Neural cell (in vitro differentiated cells): ENCODE measurements at regions not wholly inside any gene's neighbourhood (a gene's known extent, or its start where the extent isn't known, plus 50 kb on each side); places are given as distances from the start of the nearest gene placed in this dataset.

Experiments used
- H2AFZ ChIP-seq: fragments of 200-600, 300-800 bp; sonication (generic), shearing (Covaris generic); 2 replicates; pipeline ENCODE4 v1.6.0; 2014; ENCODE audit warnings: low read depth, mild to moderate bottlenecking, antibody characterized with exemption, low read length, moderate library complexity
- H3F3A ChIP-seq: fragments of 200-600 bp; shearing (Covaris generic); 2 replicates; pipeline ENCODE4 v1.6.1; 2016; ENCODE audit warnings: mild to moderate bottlenecking, moderate library complexity, mixed read lengths, antibody characterized with exemption, low read length; ENCODE audit not compliant: insufficient read depth, poor library complexity, severe bottlenecking
- H3K27ac ChIP-seq: fragments of 200-600, 300-800 bp; sonication (generic), shearing (Covaris generic); 2 replicates; pipeline ENCODE4 v1.5.1; 2014; ENCODE audit warnings: mild to moderate bottlenecking, low read length, moderate library complexity
- H3K27me3 ChIP-seq: fragments of 300-800, 200-600 bp; sonication (generic), shearing (Covaris generic); 2 replicates; pipeline ENCODE4 v1.6.0; 2014; ENCODE audit warnings: mild to moderate bottlenecking, low read depth, low read length, moderate library complexity; ENCODE audit not compliant: insufficient read depth
- H3K36me3 ChIP-seq: fragments of 300-800, 200-600 bp; sonication (generic), shearing (Covaris generic); 2 replicates; pipeline ENCODE4 v1.5.1; 2014; ENCODE audit warnings: mild to moderate bottlenecking, antibody characterized with exemption, low read length, moderate library complexity; ENCODE audit not compliant: insufficient read depth
- H3K4me2 ChIP-seq: fragments of 300-800, 200-600 bp; sonication (generic), shearing (Covaris generic); 2 replicates; pipeline ENCODE4 v1.6.0; 2014; ENCODE audit warnings: mild to moderate bottlenecking, low read length
- H3K4me3 ChIP-seq: fragments of 300-800, 200-600 bp; sonication (generic), shearing (Covaris generic); 2 replicates; pipeline ENCODE4 v1.5.1; 2014; ENCODE audit warnings: mild to moderate bottlenecking, low read length, moderate library complexity
- H3K79me2 ChIP-seq: fragments of 200-600 bp; shearing (Covaris generic); replicated peaks from 2 replicates; pipeline ENCODE4 v1.6.0; 2014; ENCODE audit warnings: mild to moderate bottlenecking, low read length, moderate library complexity; ENCODE audit not compliant: insufficient read depth
- H3K9ac ChIP-seq: fragments of 300-800, 200-600 bp; sonication (generic), shearing (Covaris generic); 2 replicates; pipeline ENCODE4 v1.6.1; 2016; ENCODE audit warnings: mild to moderate bottlenecking, low read length, mixed read lengths
- H3K9me2 ChIP-seq: fragments of 200-600 bp; shearing (Covaris generic); 2 replicates; pipeline ENCODE4 v1.6.1; 2016; ENCODE audit warnings: mild to moderate bottlenecking, low read length, mixed read lengths; ENCODE audit not compliant: insufficient read depth
- H3K9me3 ChIP-seq: fragments of 200-600, 300-800 bp; sonication (generic), shearing (Covaris generic); 2 replicates; pipeline ENCODE4 v1.6.1; 2016; ENCODE audit warnings: mild to moderate bottlenecking, mixed run types, low read length, moderate library complexity, mixed read lengths
- H4K20me1 ChIP-seq: fragments of 200-600 bp; shearing (Covaris generic); 2 replicates; pipeline ENCODE4 v1.6.1; 2016; ENCODE audit warnings: mild to moderate bottlenecking, mixed run types; ENCODE audit not compliant: insufficient read depth
- CTCF ChIP-seq: fragments of 450-650 bp; IDR thresholded peaks from 2 replicates; pipeline ENCODE4 v1.5.1; 2014; ENCODE audit warnings: antibody characterized with exemption, mild to moderate bottlenecking, moderate library complexity; ENCODE audit not compliant: poor library complexity, severe bottlenecking
- EP300 ChIP-seq: fragments of 450-650 bp; conservative IDR thresholded peaks from 2 replicates; pipeline ENCODE4 v1.6.1; 2014; ENCODE audit warnings: antibody characterized with exemption, mild to moderate bottlenecking, moderate library complexity; ENCODE audit not compliant: poor library complexity, severe bottlenecking
- EZH2 ChIP-seq: fragments of 200-600, 300-800 bp; shearing (Covaris generic), sonication (generic); IDR thresholded peaks from 2 replicates; pipeline ENCODE4 v1.6.1; 2014; ENCODE audit warnings: antibody characterized with exemption, low read length, borderline replicate concordance, mild to moderate bottlenecking; ENCODE audit not compliant: insufficient read depth, poor library complexity, severe bottlenecking
- MXI1 ChIP-seq: fragments of 450-650 bp; conservative IDR thresholded peaks from 2 replicates; pipeline ENCODE4 v1.6.1; 2014; ENCODE audit warnings: antibody characterized with exemption, mild to moderate bottlenecking; ENCODE audit not compliant: poor library complexity, severe bottlenecking
- POLR2AphosphoS5 ChIP-seq: IDR thresholded peaks from 2 replicates; pipeline ENCODE4 v1.6.1; 2012
- RAD21 ChIP-seq: fragments of 450-650 bp; conservative IDR thresholded peaks from 2 replicates; pipeline ENCODE4 v1.6.1; 2014; ENCODE audit warnings: antibody characterized with exemption, mild to moderate bottlenecking, moderate library complexity
- REST ChIP-seq: IDR thresholded peaks from 2 replicates; pipeline ENCODE4 v1.6.1; 2012; ENCODE audit warnings: borderline replicate concordance
- SMC3 ChIP-seq: fragments of 450-650 bp; conservative IDR thresholded peaks from 2 replicates; pipeline ENCODE4 v1.6.1; 2014; ENCODE audit warnings: antibody characterized with exemption, mild to moderate bottlenecking, moderate library complexity; ENCODE audit not compliant: poor library complexity
- TAF1 ChIP-seq: IDR thresholded peaks from 2 replicates; pipeline ENCODE4 v1.6.1; 2012; ENCODE audit warnings: low read depth

- Histone ChIP-seq H3K36me3 (no peaks in the 10 kb centered on the region), H3K9me3 (no peaks in the 10 kb centered on the region), H3K4me3 (no peak overlapping the region), H3K27ac (no peak overlapping the region), H2AFZ (no peak overlapping the region), H3K79me2 (no peaks in the 10 kb centered on the region), H3K27me3 (no peaks in the 10 kb centered on the region), H4K20me1 (no peaks in the 10 kb centered on the region), H3F3A (no peaks in the 10 kb centered on the region), H3K9ac (peak overlapping the region; percentile 5), H3K9me2 (no peaks in the 10 kb centered on the region), H3K4me2 (no peak overlapping the region)
- TF ChIP-seq REST (no peak), POLR2AphosphoS5 (no peak), RAD21 (no peak), EP300 (no peak), SMC3 (no peak), EZH2 (no peak), TAF1 (no peak), CTCF (no peak), MXI1 (no peak)
Observed at GRCh38 chr9:136596630-136597031, 50.8 kb upstream of the NOTCH1 start.

- Histone ChIP-seq H4K20me1 (no peaks in the 10 kb centered on the region), H3K79me2 (no peaks in the 10 kb centered on the region), H3F3A (no peaks in the 10 kb centered on the region), H3K9me3 (no peaks in the 10 kb centered on the region), H3K27ac (no peak overlapping the region), H3K4me2 (no peak overlapping the region), H3K9me2 (no peaks in the 10 kb centered on the region), H2AFZ (no peak overlapping the region), H3K27me3 (no peaks in the 10 kb centered on the region), H3K4me3 (no peak overlapping the region), H3K36me3 (no peaks in the 10 kb centered on the region), H3K9ac (peak overlapping the region; percentile 5)
- TF ChIP-seq MXI1, result no peak
- TF ChIP-seq EZH2, result no peak
- no peak for TF ChIP-seq SMC3
- TF ChIP-seq EP300, result no peak
- no peak for TF ChIP-seq REST
- no peak for TF ChIP-seq CTCF
- TF ChIP-seq TAF1, result no peak
- no peak for TF ChIP-seq RAD21
- no peak for TF ChIP-seq POLR2AphosphoS5
Observed at GRCh38 chr9:136596217-136596616, 50.4 kb upstream of the NOTCH1 start.
